ENCODE measurements at regions not wholly inside any gene's neighbourhood (a gene's known extent, or its start where the extent isn't known, plus 50 kb on each side); places are given as distances from the start of the nearest gene placed in this dataset.

- TF ChIP-seq POLR2A (IDR thresholded peaks at IDR 0.05) (no peak), CTCF (IDR thresholded peaks at IDR 0.05) (no peak)
Measured at GRCh38 chr13:60787083-60787482, 390.1 kb downstream of the TDRD3 start.

Measured in heart left ventricle (tissue), 13 donors.